ENCODE measurements at regions not wholly inside any gene's neighbourhood (a gene's known extent, or its start where the extent isn't known, plus 50 kb on each side); places are given as distances from the start of the nearest gene placed in this dataset.

GRCh38 chr22:27206374-27207133, 549.2 kb downstream of the MIAT start:
- no peak overlapping the region for H3K4me3 ChIP-seq (ENCODE audit: low read length in 3 of 3)
- TF ChIP-seq CTCF (IDR thresholded peaks at IDR 0.05; ENCODE audit: borderline replicate concordance, extremely low read depth, insufficient read depth), result no peak
- H3K27me3 ChIP-seq (ENCODE audit: control insufficient read depth, insufficient read depth, low read length), result peaks cover 3% of the 10 kb centered on the region
- H3K36me3 ChIP-seq (ENCODE audit: control insufficient read depth in 2 of 3, insufficient read depth in 3 of 3, low read length in 3 of 3), result no peaks in the 10 kb centered on the region
- H3K9ac ChIP-seq (ENCODE audit: low read length in 3 of 3), result no peak overlapping the region
- intact Hi-C loops (cut with DNase I), result no loop called here
- DNase-seq, result no peak
- FAIRE-seq, result no peak
- H3K27ac ChIP-seq (ENCODE audit: low read depth in 2 of 2, low read length in 2 of 2), result no peak overlapping the region
- H3K4me1 ChIP-seq (ENCODE audit: control insufficient read depth in 2 of 3, insufficient read depth in 2 of 3, low read depth in 1 of 3, low read length in 3 of 3), result no peaks in the 10 kb centered on the region
- no peaks in the 10 kb centered on the region for H3K9me3 ChIP-seq (ENCODE audit: control insufficient read depth in 2 of 3, insufficient read depth in 1 of 3, low read length in 3 of 3)

- Histone ChIP-seq H3K36me3 (ENCODE audit: control insufficient read depth in 2 of 3, insufficient read depth in 3 of 3, low read length in 3 of 3) (no peaks in the 10 kb centered on the region), H3K27ac (ENCODE audit: low read depth in 2 of 2, low read length in 2 of 2) (no peak overlapping the region), H3K9ac (ENCODE audit: low read length in 3 of 3) (no peak overlapping the region), H3K4me3 (ENCODE audit: low read length in 3 of 3) (no peak overlapping the region), H3K27me3 (ENCODE audit: control insufficient read depth, insufficient read depth, low read length) (peaks cover 3% of the 10 kb centered on the region), H3K9me3 (ENCODE audit: control insufficient read depth in 2 of 3, insufficient read depth in 1 of 3, low read length in 3 of 3) (no peaks in the 10 kb centered on the region), H3K4me1 (ENCODE audit: control insufficient read depth in 2 of 3, insufficient read depth in 2 of 3, low read depth in 1 of 3, low read length in 3 of 3) (no peaks in the 10 kb centered on the region)
- no peak for TF ChIP-seq CTCF (IDR thresholded peaks at IDR 0.05; ENCODE audit: borderline replicate concordance, extremely low read depth, insufficient read depth)
- no peak for FAIRE-seq
- intact Hi-C loops (cut with DNase I), result no loop called here
- DNase-seq, result no peak
Observed at GRCh38 chr22:27207266-27207665, 549.9 kb downstream of the MIAT start.

GRCh38 chr22:27207907-27208306, 550.5 kb downstream of the MIAT start:
- intact Hi-C loops (cut with DNase I), result no loop called here

More at GRCh38 chr22:27207907-27208306, 550.5 kb downstream of the MIAT start:
- peaks cover 3% of the 10 kb centered on the region for H3K27me3 ChIP-seq (ENCODE audit: control insufficient read depth, insufficient read depth, low read length)
- no peak for FAIRE-seq
- TF ChIP-seq CTCF (IDR thresholded peaks at IDR 0.05; ENCODE audit: borderline replicate concordance, extremely low read depth, insufficient read depth), result no peak
- no peak overlapping the region for H3K4me3 ChIP-seq (ENCODE audit: low read length in 3 of 3)
- H3K9ac ChIP-seq (ENCODE audit: low read length in 3 of 3), result no peak overlapping the region
- DNase-seq, result no peak
- H3K9me3 ChIP-seq (ENCODE audit: control insufficient read depth in 2 of 3, insufficient read depth in 1 of 3, low read length in 3 of 3), result no peaks in the 10 kb centered on the region
- no peaks in the 10 kb centered on the region for H3K36me3 ChIP-seq (ENCODE audit: control insufficient read depth in 2 of 3, insufficient read depth in 3 of 3, low read length in 3 of 3)
- no peaks in the 10 kb centered on the region for H3K4me1 ChIP-seq (ENCODE audit: control insufficient read depth in 2 of 3, insufficient read depth in 2 of 3, low read depth in 1 of 3, low read length in 3 of 3)
- H3K27ac ChIP-seq (ENCODE audit: low read depth in 2 of 2, low read length in 2 of 2), result no peak overlapping the region

Measured in kidney (tissue), 13 donors.